ENCODE measurements at regions not wholly inside any gene's neighbourhood (a gene's known extent, or its start where the extent isn't known, plus 50 kb on each side); places are given as distances from the start of the nearest gene placed in this dataset.

DNA sequence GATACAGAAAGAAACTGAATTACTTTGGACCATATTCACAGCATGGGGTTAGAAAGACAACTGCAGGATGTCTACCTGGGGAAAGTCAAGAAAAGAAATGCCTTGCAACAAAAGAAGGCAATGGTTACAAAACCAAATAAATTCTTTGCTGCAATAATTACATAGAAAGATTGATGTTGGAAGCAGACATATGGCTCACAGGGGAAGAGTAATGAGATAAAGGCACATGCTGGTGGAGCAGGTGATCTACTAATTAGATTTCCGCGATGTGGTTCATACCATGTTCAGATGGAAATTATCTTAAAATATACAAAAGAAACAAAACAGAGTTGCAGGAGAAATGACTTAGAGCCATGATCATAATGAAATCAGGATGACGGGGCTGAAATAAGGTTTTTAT, 718.8 kb upstream of the PKDCC start:
- no peak for DNase-seq

DNA sequence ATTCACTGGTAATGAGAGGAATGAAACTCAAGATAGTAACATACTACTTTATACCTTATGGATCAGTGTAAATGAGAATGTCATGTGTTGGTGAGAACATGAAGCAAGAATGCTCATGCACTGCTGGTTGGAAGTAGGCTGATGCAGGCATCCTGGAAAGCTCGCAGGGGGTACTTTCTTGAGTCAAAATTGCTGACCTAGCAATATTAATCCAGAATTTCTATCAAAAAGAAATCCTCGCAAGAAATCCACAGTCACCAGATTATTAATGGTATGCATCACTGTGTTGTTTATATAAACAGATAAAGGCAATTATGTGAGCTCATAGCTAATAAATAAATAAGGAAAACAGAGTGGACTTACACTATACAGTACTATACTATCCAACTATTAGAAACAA, 713.7 kb upstream of the PKDCC start:
- no peak for DNase-seq

DNA sequence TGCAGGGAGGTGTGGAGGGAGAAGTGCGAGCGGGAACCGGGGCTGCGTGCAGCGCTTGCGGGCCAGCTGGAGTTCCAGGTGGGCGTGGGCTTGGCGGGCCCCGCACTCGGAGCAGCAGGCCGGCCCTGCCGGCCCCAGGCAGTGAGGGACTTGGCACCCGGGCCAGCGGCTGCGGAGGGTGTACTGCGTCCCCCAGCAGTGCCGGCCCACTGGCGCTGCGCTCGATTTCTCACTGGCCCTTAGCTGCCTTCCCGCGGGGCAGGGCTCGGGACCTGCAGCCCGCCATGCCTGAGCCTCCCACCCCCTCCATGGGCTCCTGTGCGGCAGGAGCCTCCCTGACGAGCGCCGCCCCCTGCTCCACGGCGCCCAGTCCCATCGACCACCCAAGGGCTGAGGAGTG, 712.2 kb upstream of the PKDCC start:
- DNase-seq = peak; percentile 10

DNA sequence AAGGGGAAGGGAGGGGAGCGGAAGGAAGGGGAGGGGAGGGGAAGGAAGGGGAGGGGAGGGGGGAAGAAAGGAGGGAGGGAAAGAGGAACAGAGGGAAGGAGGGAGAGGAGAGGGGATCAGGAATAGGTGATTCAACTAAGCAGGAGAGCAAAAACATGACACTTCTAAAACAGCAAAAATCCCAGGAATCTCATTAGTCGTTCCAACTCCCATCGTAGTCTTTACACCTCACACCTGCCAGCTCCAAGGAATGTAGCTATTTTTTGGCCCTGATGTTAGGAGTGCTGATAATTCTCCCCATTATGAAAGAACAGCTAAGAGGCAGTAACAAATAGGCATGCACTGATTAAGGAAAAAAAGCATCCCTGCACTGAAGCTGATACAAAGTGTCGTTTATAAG, 709.9 kb upstream of the PKDCC start:
- DNase-seq = no peak

GRCh38 chr2:41344529-41344928, 703.3 kb upstream of the PKDCC start:
- DNase-seq = no peak

DNA sequence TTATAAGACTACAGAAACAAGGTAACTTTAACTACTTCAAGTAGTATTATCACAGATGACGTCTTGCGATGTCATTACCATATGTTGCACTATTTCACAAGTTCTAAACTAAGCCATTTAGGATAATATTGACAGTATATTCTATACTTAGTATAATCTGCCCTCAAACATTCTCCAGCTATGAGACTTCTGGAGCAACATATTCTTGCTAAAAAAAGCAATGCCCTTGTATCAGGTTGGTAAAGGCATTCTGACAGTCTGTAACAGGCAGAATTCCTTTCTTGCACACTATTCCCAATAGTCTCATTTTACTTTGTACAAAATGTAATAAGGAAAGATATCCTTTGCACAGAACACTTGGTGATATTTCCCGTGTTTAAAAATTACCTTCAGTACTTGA, 694.8 kb upstream of the PKDCC start:
- DNase-seq = no peak

- DNase-seq = no peak
Observed at GRCh38 chr2:41355794-41356193, 692.0 kb upstream of the PKDCC start.

GRCh38 chr2:41364842-41365241, 683.0 kb upstream of the PKDCC start:
- no peak for DNase-seq

DNA sequence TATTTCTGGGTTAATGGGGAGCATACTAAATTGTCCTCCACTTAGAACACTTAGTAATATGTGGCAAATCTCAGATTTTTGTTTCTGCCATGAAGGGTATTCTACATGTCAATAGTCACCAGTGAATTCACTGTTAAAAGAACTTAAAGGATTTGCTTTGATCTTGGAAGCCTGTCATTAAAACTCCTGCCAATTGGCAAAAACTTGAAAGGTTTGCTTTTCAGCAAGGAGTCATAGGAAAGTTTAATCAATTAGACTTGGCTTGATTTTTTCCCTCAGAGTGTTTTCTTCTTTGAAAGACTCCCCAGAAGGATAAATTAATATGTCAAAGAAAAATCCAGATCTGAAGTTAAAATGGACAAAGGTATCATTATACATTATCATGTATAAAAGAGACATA, 671.9 kb upstream of the PKDCC start:
- no peak for DNase-seq

DNA sequence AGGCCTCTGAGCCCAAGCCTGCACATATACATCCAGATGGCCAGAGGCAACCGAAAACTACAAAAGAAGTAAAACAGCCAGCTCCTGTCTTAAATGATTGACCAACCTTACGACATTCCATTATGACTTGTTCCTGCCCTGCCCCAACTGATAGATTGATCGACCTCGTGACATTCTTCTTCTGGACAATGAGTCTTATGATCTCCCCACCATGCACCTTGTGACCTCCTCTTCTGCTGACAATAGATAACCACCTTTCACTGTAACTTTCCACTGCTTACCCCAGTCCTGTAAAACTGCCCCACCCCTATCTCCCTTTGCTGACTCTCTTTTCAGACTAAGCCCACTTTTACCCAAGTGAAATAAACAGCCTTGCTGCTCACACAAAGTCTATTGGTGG, 670.0 kb upstream of the PKDCC start:
- DNase-seq = no peak

DNA sequence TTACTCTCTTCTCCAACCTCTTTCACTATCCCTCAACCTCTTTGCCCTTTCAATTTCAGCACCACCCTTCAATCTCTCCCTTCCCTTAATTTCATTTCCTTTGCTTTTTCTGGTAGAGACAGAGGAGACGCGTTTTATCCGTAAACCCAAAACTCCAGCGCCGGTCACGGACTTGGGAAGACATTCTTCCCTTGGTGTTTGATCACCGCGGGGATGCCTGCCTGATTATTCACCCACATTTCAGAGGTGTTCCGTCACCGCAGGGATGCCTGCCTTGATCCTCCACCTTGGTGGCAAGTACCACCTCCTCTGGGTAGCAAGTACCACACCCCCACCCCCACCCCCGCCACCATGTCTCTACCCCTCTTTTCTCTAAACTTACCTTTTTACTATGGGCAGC, 669.4 kb upstream of the PKDCC start:
- no peak for DNase-seq

- no peak for DNase-seq
Observed at GRCh38 chr2:41379496-41380221, 668.2 kb upstream of the PKDCC start.

DNA sequence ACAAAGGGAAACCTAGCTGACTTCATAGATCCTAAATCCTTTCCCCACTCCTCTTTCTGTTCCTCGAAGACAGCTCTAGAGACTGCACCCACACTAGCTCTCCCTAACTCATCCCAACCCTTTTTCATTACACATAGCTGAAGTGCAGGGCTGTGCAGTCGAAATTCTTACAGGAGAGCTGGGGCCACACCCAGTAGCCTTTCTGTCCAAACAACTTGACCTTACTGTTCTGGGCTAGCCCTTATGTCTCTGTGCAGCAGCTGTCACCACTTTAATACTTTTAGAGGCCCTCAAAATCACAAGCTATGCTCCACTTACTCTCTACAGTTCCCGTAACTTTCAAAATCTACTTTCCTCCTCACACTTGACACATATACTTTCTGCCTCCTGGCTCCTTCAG, 666.1 kb upstream of the PKDCC start:
- DNase-seq = no peak

- DNase-seq = no peak
Observed at GRCh38 chr2:41387519-41387918, 660.3 kb upstream of the PKDCC start.

DNA sequence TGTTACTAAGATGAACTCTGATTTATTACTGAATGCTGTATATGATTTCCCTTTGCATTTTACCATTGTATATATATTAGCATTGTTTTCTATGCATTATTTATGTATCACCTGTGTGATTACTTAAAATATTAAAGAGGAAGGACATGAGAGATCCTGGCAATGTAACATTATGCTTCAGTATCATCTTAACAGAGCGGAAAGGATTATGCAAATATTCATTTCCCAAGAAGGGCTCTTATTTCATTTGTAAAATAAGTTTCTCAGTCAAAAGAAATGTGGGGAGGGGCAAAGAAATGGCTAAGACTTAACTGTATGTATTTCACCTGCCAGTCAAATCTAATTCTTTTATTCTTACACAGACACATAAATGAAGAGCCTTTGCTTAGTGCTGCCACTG, 654.2 kb upstream of the PKDCC start:
- DNase-seq = no peak

- no peak for DNase-seq
Observed at GRCh38 chr2:41394541-41394940, 653.3 kb upstream of the PKDCC start.

- DNase-seq = no peak
Observed at GRCh38 chr2:41395692-41396091, 652.1 kb upstream of the PKDCC start.

- DNase-seq = no peak
Observed at GRCh38 chr2:41399437-41400087, 648.3 kb upstream of the PKDCC start.

GRCh38 chr2:41400088-41400665, 647.6 kb upstream of the PKDCC start:
- no peak for DNase-seq

DNA sequence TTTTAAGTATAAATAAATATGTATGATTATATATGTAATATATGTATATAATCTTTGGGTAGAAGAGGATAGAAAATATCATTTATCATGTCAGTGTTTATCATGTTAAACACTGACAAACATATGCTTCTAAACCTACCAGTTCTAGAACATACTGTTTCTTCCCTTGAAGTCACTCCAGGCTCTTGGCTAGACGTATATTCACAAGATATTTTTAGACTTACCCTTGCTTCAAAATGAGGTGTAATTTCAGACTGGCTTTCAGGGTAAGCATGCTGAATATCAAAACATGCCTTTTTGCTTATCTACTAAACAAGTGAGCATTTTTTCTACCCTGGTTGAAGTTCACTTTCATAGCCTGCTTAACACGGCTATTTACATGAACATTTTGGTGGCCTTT, 642.4 kb upstream of the PKDCC start:
- DNase-seq = no peak

- no peak for DNase-seq
Observed at GRCh38 chr2:41409328-41409727, 638.5 kb upstream of the PKDCC start.

DNA sequence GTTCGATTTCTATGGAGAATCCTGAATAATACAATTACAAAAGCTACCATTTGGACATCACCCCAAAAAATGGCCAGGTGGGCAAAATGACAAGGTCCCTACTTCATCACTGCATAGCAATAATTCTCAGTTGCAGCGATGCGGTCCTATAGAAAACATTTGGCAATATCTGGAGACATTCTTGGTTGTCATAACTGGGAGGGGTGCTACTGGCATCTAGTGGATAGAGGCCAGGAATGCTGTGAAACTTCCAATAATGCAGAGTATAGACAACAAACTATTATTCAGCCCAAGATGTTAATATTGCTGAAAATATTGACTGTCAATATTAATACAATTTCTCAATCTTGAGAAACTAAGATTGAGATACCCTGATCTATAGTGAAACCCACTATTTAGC, 637.8 kb upstream of the PKDCC start:
- no peak for DNase-seq

- DNase-seq = no peak
Observed at GRCh38 chr2:41413813-41414485, 633.9 kb upstream of the PKDCC start.
